ENCODE measurements at regions not wholly inside any gene's neighbourhood (a gene's known extent, or its start where the extent isn't known, plus 50 kb on each side); places are given as distances from the start of the nearest gene placed in this dataset.

DNA sequence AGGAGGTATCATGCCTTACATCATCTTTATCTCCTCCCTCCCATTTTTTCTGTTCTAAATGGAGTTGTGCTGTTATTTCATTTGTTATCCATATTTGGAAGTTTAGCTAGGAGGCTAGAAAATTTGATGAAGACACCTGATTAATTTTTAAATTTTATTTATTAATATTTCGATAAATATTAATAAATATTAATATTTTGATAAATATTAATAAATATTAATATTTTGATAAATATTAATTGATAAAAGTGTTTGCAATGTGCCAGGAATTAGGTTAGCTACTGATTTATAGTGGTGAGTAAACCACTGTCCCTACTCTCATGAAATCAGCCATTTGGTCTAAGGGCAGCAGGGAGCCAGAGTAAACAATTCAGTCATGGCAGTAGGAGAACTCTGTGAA is 161.4 kb downstream of the GNAT3 start:
- TF ChIP-seq, protein P1, sequence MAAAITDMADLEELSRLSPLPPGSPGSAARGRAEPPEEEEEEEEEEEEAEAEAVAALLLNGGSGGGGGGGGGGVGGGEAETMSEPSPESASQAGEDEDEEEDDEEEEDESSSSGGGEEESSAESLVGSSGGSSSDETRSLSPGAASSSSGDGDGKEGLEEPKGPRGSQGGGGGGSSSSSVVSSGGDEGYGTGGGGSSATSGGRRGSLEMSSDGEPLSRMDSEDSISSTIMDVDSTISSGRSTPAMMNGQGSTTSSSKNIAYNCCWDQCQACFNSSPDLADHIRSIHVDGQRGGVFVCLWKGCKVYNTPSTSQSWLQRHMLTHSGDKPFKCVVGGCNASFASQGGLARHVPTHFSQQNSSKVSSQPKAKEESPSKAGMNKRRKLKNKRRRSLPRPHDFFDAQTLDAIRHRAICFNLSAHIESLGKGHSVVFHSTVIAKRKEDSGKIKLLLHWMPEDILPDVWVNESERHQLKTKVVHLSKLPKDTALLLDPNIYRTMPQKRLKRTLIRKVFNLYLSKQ (tag by site-specific recombination; IDR thresholded peaks at IDR 0.05; ENCODE audit: borderline replicate concordance): no peak
- TF ChIP-seq ZNF670 (tag by site-specific recombination; IDR thresholded peaks at IDR 0.05; ENCODE audit: low read depth) (no peak), ZSCAN16 (tag by site-specific recombination; IDR thresholded peaks at IDR 0.05) (no peak)
- no peaks in the 10 kb centered on the region for H3K4me1 ChIP-seq (ENCODE audit: control insufficient read depth, insufficient read depth, low read length)
- no peaks in the 10 kb centered on the region for H3K9me3 ChIP-seq (ENCODE audit: control insufficient read depth, insufficient read depth, low read depth, low read length)
- H3K4me3 ChIP-seq (ENCODE audit: low read depth, low read length): no peak overlapping the region
- H3K36me3 ChIP-seq (ENCODE audit: control insufficient read depth in 2 of 2, insufficient read depth in 1 of 2, low read length in 2 of 2): no peaks in the 10 kb centered on the region
- CTCF ChIA-PET: interaction anchor here (0.7 kb wide), 1 partner anchor 389 kb away, joined by 3 read pairs; no protein-coding TSS in a partner anchor
- POLR2A ChIA-PET: no interaction called here
- H3K27ac ChIP-seq (ENCODE audit: extremely low read depth, low read depth, low read length): no peak overlapping the region

- Histone ChIP-seq H3K36me3 (ENCODE audit: control insufficient read depth in 2 of 2, insufficient read depth in 1 of 2, low read length in 2 of 2) (no peaks in the 10 kb centered on the region), H3K27ac (ENCODE audit: extremely low read depth, low read depth, low read length) (no peak overlapping the region), H3K4me1 (ENCODE audit: control insufficient read depth, insufficient read depth, low read length) (no peaks in the 10 kb centered on the region), H3K4me3 (ENCODE audit: low read depth, low read length) (no peak overlapping the region), H3K9me3 (ENCODE audit: control insufficient read depth, insufficient read depth, low read depth, low read length) (no peaks in the 10 kb centered on the region)
- TF ChIP-seq ZNF701 (tag by site-specific recombination; IDR thresholded peaks at IDR 0.05) (no peak), ZNF202 (tag by site-specific recombination; IDR thresholded peaks at IDR 0.05; ENCODE audit: borderline replicate concordance) (no peak), ZNF280C (tag by site-specific recombination; IDR thresholded peaks at IDR 0.05) (no peak), ZNF518A (tag by site-specific recombination; conservative IDR thresholded peaks at IDR 0.05; ENCODE audit: low read depth) (no peak), ZNF24 (tag by site-specific recombination; IDR thresholded peaks at IDR 0.05) (no peak), ZNF792 (tag by site-specific recombination; IDR thresholded peaks at IDR 0.05) (no peak), ZNF596 (tag by site-specific recombination; IDR thresholded peaks at IDR 0.05) (no peak), WT1 (tag by site-specific recombination; IDR thresholded peaks at IDR 0.05) (no peak), ZNF658 (tag by site-specific recombination; IDR thresholded peaks at IDR 0.05) (no peak), SCRT2 (tag by site-specific recombination; IDR thresholded peaks at IDR 0.05) (no peak), ZNF394 (tag by site-specific recombination; IDR thresholded peaks at IDR 0.05; ENCODE audit: borderline replicate concordance) (no peak), ZNF19 (tag by site-specific recombination; IDR thresholded peaks at IDR 0.05; ENCODE audit: low read depth) (no peak), ZSCAN30 (tag by site-specific recombination; IDR thresholded peaks at IDR 0.05) (no peak), ZNF785 (tag by site-specific recombination; IDR thresholded peaks at IDR 0.05) (no peak), ZNF544 (tag by site-specific recombination; IDR thresholded peaks at IDR 0.05) (no peak), ZNF549 (tag by site-specific recombination; IDR thresholded peaks at IDR 0.05) (no peak), EGR2 (tag by site-specific recombination; IDR thresholded peaks at IDR 0.05; ENCODE audit: low read depth) (no peak)
- TF ChIP-seq, protein P2, sequence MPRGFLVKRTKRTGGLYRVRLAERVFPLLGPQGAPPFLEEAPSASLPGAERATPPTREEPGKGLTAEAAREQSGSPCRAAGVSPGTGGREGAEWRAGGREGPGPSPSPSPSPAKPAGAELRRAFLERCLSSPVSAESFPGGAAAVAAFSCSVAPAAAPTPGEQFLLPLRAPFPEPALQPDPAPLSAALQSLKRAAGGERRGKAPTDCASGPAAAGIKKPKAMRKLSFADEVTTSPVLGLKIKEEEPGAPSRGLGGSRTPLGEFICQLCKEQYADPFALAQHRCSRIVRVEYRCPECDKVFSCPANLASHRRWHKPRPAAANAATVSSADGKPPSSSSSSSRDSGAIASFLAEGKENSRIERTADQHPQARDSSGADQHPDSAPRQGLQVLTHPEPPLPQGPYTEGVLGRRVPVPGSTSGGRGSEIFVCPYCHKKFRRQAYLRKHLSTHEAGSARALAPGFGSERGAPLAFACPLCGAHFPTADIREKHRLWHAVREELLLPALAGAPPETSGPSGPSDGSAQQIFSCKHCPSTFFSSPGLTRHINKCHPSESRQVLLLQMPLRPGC (tag by site-specific recombination; IDR thresholded peaks at IDR 0.05): no peak
- TF ChIP-seq, protein P3, sequence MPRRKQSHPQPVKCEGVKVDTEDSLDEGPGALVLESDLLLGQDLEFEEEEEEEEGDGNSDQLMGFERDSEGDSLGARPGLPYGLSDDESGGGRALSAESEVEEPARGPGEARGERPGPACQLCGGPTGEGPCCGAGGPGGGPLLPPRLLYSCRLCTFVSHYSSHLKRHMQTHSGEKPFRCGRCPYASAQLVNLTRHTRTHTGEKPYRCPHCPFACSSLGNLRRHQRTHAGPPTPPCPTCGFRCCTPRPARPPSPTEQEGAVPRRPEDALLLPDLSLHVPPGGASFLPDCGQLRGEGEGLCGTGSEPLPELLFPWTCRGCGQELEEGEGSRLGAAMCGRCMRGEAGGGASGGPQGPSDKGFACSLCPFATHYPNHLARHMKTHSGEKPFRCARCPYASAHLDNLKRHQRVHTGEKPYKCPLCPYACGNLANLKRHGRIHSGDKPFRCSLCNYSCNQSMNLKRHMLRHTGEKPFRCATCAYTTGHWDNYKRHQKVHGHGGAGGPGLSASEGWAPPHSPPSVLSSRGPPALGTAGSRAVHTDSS (tag by site-specific recombination; IDR thresholded peaks at IDR 0.05): no peak
- ChIA-PET POLR2A (no interaction called here), CTCF (no interaction called here)
Observed at GRCh38 chr7:80348223-80348622, 163.6 kb downstream of the GNAT3 start.

Data from HEK293 (cell line).